ENCODE measurements at regions not wholly inside any gene's neighbourhood (a gene's known extent, or its start where the extent isn't known, plus 50 kb on each side); places are given as distances from the start of the nearest gene placed in this dataset.

- no peak overlapping the region for H3K4me3 ChIP-seq (ENCODE audit: low read depth, low read length)
- DNase-seq (ENCODE audit: low read depth) = no peak
- TF ChIP-seq, protein P1, sequence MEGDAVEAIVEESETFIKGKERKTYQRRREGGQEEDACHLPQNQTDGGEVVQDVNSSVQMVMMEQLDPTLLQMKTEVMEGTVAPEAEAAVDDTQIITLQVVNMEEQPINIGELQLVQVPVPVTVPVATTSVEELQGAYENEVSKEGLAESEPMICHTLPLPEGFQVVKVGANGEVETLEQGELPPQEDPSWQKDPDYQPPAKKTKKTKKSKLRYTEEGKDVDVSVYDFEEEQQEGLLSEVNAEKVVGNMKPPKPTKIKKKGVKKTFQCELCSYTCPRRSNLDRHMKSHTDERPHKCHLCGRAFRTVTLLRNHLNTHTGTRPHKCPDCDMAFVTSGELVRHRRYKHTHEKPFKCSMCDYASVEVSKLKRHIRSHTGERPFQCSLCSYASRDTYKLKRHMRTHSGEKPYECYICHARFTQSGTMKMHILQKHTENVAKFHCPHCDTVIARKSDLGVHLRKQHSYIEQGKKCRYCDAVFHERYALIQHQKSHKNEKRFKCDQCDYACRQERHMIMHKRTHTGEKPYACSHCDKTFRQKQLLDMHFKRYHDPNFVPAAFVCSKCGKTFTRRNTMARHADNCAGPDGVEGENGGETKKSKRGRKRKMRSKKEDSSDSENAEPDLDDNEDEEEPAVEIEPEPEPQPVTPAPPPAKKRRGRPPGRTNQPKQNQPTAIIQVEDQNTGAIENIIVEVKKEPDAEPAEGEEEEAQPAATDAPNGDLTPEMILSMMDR (IDR thresholded peaks at IDR 0.05; ENCODE audit: low read depth, low read length, missing control alignments) = no peak
These were observed 490.8 kb downstream of the IGSF11 start for GRCh38 chr3:118543832-118544231.

- no peak overlapping the region for H3K4me3 ChIP-seq (ENCODE audit: low read depth, low read length)
- no peak for DNase-seq (ENCODE audit: low read depth)
These were observed 490.2 kb downstream of the IGSF11 start for GRCh38 chr3:118544458-118544857.

DNA sequence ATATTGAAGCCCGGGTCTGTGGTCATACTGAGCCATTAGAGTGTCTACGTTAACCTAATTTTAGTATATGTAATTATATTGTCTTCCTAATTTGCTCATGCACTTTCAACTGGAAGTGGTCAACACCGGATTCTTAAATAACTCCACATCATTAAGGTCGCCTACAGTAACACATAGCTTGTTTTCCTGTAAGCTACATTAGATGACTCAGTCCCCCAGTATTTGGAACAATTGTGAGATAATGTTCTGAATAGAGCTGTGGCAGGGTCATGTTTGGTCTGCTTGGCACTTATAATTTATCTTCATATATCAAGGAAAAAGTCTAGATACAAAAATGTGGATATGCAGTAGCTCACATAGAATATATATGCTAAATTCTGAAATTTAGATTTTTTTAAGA lies 486.2 kb downstream of the IGSF11 start:
- DNase-seq (ENCODE audit: low read depth) = no peak
- H3K4me3 ChIP-seq (ENCODE audit: low read depth, low read length) = no peak overlapping the region
- TF ChIP-seq, protein P1 (IDR thresholded peaks at IDR 0.05; ENCODE audit: low read depth, low read length, missing control alignments) = no peak

More at GRCh38 chr3:118544458-118544857, 490.2 kb downstream of the IGSF11 start:
- TF ChIP-seq, protein P1 (IDR thresholded peaks at IDR 0.05; ENCODE audit: low read depth, low read length, missing control alignments) = no peak

DNA sequence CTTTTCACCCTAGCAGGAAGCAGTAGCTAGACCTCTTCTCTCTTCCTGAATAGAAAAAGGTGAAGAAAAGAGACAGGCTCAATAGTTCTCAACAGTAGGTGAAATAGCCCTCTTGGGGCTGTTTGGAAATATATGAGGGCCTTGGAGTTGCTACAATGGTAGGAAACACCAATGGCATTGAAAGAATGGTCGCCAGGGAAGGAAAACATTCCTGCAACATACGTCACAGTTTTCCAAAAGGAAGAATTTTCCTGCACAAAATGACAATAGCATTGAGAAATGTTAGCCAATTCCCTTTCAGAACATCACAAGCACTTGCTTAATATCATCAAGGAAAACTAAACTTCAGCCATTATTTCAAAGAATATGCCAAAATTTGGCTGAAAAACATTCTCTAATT lies 484.5 kb downstream of the IGSF11 start:
- DNase-seq (ENCODE audit: low read depth) = no peak
- TF ChIP-seq, protein P1 (IDR thresholded peaks at IDR 0.05; ENCODE audit: low read depth, low read length, missing control alignments) = no peak
- no peak overlapping the region for H3K4me3 ChIP-seq (ENCODE audit: low read depth, low read length)

DNA sequence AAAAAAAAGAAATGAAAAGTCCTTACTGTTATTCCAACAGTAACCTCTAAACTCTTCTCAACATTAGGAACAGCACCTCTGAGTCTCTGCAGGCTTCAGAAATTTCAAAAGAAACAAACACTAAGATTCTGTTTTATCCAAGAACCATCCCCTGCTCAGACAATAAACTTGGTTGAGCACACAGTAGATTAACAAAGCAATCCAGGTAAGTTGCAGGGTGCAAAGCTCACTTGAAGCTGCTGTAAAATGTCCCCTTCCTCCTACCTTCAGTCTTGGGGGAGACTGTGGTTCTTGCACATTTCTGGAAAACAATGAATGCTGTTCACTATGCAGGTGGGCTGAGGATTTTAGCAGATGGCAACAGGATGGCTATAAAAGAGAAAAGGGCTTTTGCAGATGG lies 484.1 kb downstream of the IGSF11 start:
- TF ChIP-seq, protein P1 (IDR thresholded peaks at IDR 0.05; ENCODE audit: low read depth, low read length, missing control alignments) = no peak
- no peak for DNase-seq (ENCODE audit: low read depth)

DNA sequence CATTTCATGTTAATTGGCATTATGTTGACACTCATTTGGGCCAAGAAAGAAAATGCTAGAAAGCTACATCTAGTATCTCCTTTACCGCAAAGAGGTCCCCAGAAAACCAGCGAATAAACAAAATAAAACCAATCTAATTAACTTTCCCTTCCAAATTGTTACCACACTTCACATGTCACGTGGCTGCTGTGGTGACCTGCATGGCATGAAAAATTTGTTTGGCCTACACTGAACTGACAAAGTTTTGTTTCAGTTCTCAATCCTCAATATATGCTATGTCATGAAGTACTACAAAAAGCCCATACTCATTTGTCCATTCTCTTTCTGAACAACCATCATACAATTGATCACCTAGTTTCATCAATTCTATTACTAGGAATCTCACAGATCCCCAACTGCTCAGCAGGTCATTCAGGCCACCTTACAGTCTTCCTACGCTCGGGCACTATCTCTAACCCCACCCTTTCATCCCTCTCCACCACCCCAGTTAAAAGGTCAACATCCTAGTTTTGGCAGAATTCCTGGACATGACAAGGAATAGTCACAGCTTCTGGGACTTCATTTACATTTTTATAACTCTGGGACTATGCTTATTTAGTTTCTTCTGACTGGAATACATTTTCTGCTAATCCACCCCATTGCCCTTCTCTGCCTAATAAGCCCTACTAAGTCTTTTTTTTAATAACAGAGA lies 480.4 kb downstream of the IGSF11 start:
- no peak for DNase-seq (ENCODE audit: low read depth)
- H3K4me3 ChIP-seq (ENCODE audit: low read depth, low read length) = no peak overlapping the region
- TF ChIP-seq, protein P1 (IDR thresholded peaks at IDR 0.05; ENCODE audit: low read depth, low read length, missing control alignments) = no peak

More for the DNA sequence above, 484.1 kb downstream of the IGSF11 start:
- no peak overlapping the region for H3K4me3 ChIP-seq (ENCODE audit: low read depth, low read length)

- no peak overlapping the region for H3K4me3 ChIP-seq (ENCODE audit: low read depth, low read length)
- DNase-seq (ENCODE audit: low read depth) = no peak
- TF ChIP-seq, protein P1 (IDR thresholded peaks at IDR 0.05; ENCODE audit: low read depth, low read length, missing control alignments) = no peak
These were observed 477.7 kb downstream of the IGSF11 start for GRCh38 chr3:118556983-118557382.

Data from GM12864 (cell line).